GM12873 (cell line): ENCODE measurements at regions not wholly inside any gene's neighbourhood (a gene's known extent, or its start where the extent isn't known, plus 50 kb on each side); places are given as distances from the start of the nearest gene placed in this dataset.
A peak's percentile ranks its signal among the peaks of the same experiment; 100 is the strongest.

Experiments
- CTCF ChIP-seq: IDR thresholded peaks from 2 replicates; pipeline ENCODE4 v1.5.1; 2012; ENCODE audit warnings: low read depth, mild to moderate bottlenecking, moderate library complexity, low read length, control low read depth; ENCODE audit not compliant: insufficient read depth; ENCODE audit errors: missing control alignments

GRCh38 chr2:199024224-199024623 lies 433.5 kb downstream of the SATB2 start:
- no peak for TF ChIP-seq CTCF

GRCh38 chr2:199019898-199020507 lies 437.7 kb downstream of the SATB2 start:
- TF ChIP-seq CTCF: peak; percentile 43

- TF ChIP-seq CTCF: no peak
Observed at GRCh38 chr2:199018826-199019225, 438.9 kb downstream of the SATB2 start.

GRCh38 chr2:199015072-199015471 lies 442.7 kb downstream of the SATB2 start:
- no peak for TF ChIP-seq CTCF

- TF ChIP-seq CTCF: no peak
Observed at GRCh38 chr2:199014226-199014625, 443.5 kb downstream of the SATB2 start.

- TF ChIP-seq CTCF: no peak
Observed at GRCh38 chr2:199011908-199012307, 445.8 kb downstream of the SATB2 start.

- no peak for TF ChIP-seq CTCF
Observed at GRCh38 chr2:198994678-198995077, 463.1 kb downstream of the SATB2 start.
